Erythroblast (primary cell): ENCODE measurements at regions not wholly inside any gene's neighbourhood (a gene's known extent, or its start where the extent isn't known, plus 50 kb on each side); places are given as distances from the start of the nearest gene placed in this dataset.

Source experiments
- GATA1 ChIP-seq: IDR thresholded peaks from 2 replicates; pipeline ENCODE4 v1.6.1; 2011; ENCODE audit warnings: low read depth, mild to moderate bottlenecking, control low read depth, low read length, moderate library complexity
- POLR2A ChIP-seq: IDR thresholded peaks from 2 replicates; pipeline ENCODE4 v1.6.1; 2011; ENCODE audit warnings: mild to moderate bottlenecking, low read length

DNA sequence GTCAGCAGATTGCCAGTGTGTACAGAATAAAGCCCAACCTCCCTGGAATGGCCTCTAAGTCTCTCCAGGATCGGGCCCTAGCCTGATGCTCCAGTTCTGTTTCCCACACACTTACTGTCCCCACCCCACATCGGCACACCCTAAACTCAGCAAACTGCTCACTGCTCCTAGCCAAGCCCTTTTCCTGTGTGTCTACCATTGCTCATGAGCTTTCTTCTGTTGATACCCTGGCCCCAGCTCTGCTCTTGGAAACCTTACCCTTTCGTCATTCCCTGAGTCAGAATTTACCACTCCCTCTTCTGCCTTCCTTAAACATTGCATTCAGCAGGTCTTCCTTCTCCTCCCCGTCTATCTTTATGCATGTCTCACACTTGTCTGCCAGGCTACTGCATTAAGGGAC, 158.9 kb downstream of the TMX1 start:
- TF ChIP-seq POLR2A (no peak), GATA1 (no peak)
